Central memory CD8-positive, alpha-beta T cell (primary cell): ENCODE measurements at regions not wholly inside any gene's neighbourhood (a gene's known extent, or its start where the extent isn't known, plus 50 kb on each side); places are given as distances from the start of the nearest gene placed in this dataset.

Experiments
- ATAC-seq: fragments of 150-1000 bp; cut with Tn5 transposase; replicated peaks from 2 replicates; pipeline ENCODE4 v1.10.0; 2022; ENCODE audit warnings: mild to moderate bottlenecking, moderate FRiP score, moderate number of reproducible peaks; ENCODE audit not compliant: poor library complexity, severe bottlenecking; ENCODE audit errors: extremely low read depth
- DNase-seq, 2 donors: peaks; one replicate each; pipeline ENCODE4 v3.0.0; 2021; ENCODE audit warnings: low spot score in 2 of 2
- H3K27ac Mint-ChIP-seq: one replicate; pipeline ENCODE4 v1.8.0; 2022; ENCODE audit warnings: low read depth, mild to moderate bottlenecking, moderate library complexity, mixed read lengths
- H3K27me3 Mint-ChIP-seq: one replicate; pipeline ENCODE4 v1.8.0; 2022; ENCODE audit warnings: mixed read lengths
- H3K36me3 Mint-ChIP-seq: one replicate; pipeline ENCODE4 v1.8.0; 2022; ENCODE audit warnings: mild to moderate bottlenecking, moderate library complexity, mixed read lengths; ENCODE audit not compliant: insufficient read depth
- H3K4me1 Mint-ChIP-seq: one replicate; pipeline ENCODE4 v1.8.0; 2022; ENCODE audit warnings: mixed read lengths
- H3K4me3 Mint-ChIP-seq: one replicate; pipeline ENCODE4 v1.8.0; 2022; ENCODE audit warnings: mild to moderate bottlenecking, moderate library complexity, mixed read lengths
- H3K9me3 Mint-ChIP-seq: one replicate; pipeline ENCODE4 v1.8.0; 2022; ENCODE audit warnings: mixed read lengths

DNA sequence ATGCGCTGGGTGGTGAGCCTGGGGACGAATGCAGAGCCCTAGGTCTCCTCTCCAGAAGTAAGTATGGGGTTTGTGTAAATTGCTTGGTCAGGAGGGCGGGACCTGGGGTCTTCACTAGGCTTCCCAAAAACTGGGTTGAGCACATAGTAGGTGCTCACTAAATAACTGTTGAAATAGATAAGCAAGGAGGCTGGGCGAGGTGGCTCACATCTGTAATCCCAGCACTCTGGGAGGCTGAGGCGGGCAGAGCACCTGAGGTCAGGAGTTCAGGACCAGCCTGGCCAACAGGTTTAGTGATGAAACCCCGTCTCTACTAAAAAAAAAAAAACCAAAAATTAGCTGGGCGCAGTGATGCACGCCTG lies 163.9 kb upstream of the IER5L start:
- Mint-ChIP-seq H3K4me1 (no peaks in the 10 kb centered on the region), H3K27me3 (no peaks in the 10 kb centered on the region), H3K9me3 (no peaks in the 10 kb centered on the region), H3K36me3 (no peaks in the 10 kb centered on the region), H3K4me3 (no peak overlapping the region), H3K27ac (no peak overlapping the region)
- ATAC-seq = no peak
- no peak for DNase-seq

DNA sequence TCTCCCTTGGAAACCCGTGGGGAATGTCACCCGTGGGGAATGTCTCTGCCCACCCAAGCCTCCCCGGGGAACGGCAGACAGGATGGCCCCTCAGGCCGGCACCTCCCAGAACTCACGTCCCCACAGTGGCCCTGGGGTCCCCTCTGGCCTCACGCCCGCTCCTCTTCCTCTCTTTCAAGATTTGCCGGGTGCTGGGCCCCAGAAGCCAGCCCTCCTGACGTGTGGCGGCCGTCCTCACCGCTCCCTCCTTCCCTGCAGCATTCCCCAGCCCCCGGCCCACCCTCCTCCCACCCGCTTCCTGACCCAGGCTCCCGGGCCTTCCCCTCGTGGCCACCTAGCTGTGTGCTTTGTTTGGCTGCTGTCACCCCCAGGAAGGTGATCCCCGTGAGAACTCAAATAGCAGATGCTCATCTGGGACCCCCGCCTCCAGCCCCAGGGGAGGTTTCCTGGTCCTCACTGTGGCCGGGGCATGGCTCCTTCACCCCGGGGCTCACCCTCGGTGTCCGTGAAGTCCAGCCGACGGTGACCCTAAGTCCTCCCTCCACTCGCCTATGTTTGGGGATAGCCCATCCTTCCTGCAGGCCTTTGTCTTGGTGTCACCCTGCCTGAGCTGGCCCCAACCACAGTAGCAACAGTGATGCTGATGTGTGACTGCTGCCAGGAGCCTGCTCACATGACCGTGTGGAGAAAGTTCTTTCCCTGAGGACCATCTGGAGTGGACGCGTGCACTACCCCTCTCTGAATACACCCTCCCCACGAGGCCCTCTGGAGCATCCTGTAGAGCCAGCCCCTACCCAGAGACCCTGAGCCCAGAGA lies 163.3 kb upstream of the IER5L start:
- Mint-ChIP-seq H3K9me3 (no peaks in the 10 kb centered on the region), H3K27me3 (no peaks in the 10 kb centered on the region), H3K4me3 (no peak overlapping the region), H3K36me3 (no peaks in the 10 kb centered on the region), H3K4me1 (no peaks in the 10 kb centered on the region), H3K27ac (no peak overlapping the region)
- no peak for ATAC-seq
- DNase-seq = no peak

DNA sequence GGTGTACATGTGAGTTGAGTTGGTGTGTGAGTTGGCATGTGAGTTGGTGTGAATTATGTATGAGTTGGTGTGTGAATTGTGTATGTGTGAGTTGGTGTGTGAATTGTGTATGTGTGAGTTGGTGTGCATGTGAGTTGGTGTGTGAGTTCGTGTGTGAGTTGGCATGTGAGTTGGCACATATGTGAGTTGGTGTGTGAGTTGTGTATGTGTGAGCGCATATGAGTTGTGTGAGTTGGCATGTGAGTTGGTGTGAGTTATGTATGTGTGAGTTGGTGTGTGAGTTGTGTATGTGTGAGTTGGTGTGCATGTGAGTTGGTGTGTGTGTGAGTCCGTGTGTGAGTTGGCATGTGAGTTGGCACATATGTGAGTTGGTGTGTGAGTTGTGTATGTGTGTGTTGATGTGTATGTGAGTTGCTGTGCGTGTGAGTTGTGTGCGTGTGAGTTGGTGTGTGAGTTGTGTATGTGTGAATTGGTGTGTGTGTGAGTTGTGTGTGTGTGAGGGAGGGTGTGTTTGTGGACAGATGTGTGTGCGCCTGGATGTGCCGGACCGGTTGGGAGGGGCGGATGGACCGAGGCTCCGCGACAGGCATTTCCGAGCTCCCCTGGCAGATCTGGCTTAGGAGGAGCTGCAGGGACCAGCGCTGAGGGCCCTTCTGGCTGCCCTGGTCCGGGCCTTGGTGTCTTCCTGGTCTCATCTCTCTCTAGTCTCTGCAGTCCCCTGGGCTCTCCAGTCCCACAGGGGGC lies 162.5 kb upstream of the IER5L start:
- Mint-ChIP-seq H3K27me3 (no peaks in the 10 kb centered on the region), H3K4me3 (no peak overlapping the region), H3K4me1 (no peaks in the 10 kb centered on the region), H3K27ac (no peak overlapping the region), H3K36me3 (peaks cover 2% of the 10 kb centered on the region), H3K9me3 (no peaks in the 10 kb centered on the region)
- ATAC-seq = no peak
- no peak for DNase-seq

DNA sequence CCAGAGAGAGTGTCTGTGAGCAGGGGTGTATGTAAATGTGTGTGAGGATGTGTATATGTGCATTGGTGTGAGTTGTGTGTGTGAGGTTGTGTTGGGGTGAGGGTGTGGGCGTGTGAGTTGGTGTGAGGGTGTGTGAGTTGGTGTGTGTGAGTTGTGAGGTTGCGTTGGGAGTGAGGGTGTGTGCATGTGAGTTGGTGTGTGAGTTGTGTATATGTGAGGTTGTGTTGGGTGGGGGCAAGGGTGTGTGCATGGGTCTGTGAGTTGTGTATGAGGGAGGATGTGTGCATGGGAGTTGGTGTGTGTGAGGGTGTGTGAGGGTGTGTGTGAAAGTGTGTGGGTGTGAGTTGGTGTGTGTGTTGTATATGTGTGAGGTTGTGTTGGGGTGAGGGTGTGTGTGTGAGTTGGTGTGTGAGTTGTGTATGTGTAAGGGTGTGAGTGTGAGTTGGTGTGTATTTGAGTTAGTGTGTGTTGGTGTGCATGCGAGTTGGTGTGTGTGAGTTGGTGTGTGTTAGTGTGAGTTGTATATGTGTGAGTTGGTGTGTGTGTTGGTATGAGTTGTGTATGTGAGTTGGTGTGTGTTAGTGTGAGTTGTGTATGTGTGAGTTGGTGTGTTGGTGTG lies 161.6 kb upstream of the IER5L start:
- H3K36me3 Mint-ChIP-seq = peaks cover 2% of the 10 kb centered on the region

DNA sequence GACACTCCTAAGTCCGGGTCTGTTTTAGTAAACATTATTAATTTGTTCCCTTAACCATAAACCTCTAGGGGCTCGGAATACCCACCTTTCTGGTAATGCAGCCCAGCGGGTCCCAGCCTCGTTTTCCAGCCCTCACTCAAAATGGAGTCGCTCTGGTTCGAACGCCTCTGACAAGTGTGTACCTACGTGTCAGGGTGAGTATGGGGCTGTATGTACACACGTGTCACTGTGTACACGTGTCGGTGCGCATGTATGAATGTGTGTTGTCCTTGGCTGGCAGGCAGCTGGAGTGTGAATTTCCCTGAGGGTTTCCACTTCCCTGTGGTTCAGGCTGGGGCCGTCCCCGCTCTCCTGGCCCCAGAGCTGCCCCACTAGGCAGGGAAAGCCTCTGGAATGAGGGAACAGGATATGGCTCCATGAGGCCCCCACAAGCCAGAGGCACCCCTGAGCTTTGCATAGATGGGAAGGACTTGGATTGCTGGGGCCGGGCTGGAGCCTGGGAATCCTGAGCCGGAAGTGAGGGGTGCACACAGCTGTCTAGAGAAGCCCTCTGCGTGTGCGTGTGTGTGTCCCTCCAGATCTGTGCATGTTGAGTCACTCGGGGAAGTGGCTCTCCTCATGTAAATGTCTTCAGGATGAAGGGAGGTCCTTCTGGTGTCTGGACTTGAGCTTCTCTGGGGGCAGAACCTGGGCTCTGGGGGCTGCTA lies 160.8 kb upstream of the IER5L start:
- DNase-seq (no peak), ATAC-seq (no peak)
- Mint-ChIP-seq H3K27me3 (no peaks in the 10 kb centered on the region), H3K36me3 (peaks cover 2% of the 10 kb centered on the region), H3K27ac (no peak overlapping the region), H3K9me3 (no peaks in the 10 kb centered on the region), H3K4me3 (no peak overlapping the region), H3K4me1 (no peaks in the 10 kb centered on the region)

More for the DNA sequence above, 161.6 kb upstream of the IER5L start:
- Mint-ChIP-seq H3K9me3 (no peaks in the 10 kb centered on the region), H3K4me3 (no peak overlapping the region), H3K27ac (no peak overlapping the region), H3K27me3 (no peaks in the 10 kb centered on the region), H3K4me1 (no peaks in the 10 kb centered on the region)
- no peak for ATAC-seq
- no peak for DNase-seq

DNA sequence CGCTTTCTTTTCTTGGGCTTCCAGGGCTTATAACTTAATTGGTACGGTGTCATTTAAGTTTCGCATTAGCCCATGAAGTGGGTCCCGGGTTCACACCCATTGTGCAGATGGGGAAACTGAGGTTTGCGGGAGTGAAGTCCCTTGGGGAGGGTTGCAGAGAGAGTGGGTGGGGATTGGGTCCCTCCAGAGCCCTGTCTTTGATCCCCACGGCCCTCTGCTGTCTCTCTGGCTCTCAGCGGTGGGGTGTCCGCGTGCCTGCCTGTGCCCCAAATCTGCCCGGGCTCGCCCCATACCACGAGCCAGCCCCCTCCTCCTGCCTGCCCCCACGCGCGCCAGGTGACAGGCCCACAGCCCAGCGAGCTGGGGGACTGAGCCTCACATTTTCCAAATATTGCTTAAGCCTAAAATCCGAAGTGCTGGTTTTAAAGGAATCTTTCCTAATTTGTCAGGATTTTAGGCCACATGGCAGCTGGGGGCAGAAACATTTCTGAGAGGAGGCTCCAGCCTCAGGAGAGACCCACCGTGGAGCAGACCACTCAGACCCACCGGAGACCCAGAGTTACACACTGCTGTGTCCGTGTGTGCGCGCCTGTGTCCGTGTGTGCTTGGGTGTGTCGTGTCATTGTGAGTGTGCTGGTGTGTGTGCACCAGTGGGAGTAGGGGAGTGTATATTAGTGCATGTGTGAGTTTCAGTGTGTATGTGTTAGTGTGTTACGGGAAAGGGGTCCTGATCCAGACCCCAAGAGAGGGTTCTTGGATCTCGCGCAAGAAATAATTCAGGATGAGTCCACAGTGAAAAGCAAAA lies 159.5 kb upstream of the IER5L start:
- ATAC-seq (no peak), DNase-seq (no peak)
- Mint-ChIP-seq H3K4me3 (peak overlapping the region; percentile 68), H3K9me3 (no peaks in the 10 kb centered on the region), H3K27ac (no peak overlapping the region), H3K27me3 (no peaks in the 10 kb centered on the region), H3K4me1 (no peaks in the 10 kb centered on the region), H3K36me3 (peaks cover 2% of the 10 kb centered on the region)

DNA sequence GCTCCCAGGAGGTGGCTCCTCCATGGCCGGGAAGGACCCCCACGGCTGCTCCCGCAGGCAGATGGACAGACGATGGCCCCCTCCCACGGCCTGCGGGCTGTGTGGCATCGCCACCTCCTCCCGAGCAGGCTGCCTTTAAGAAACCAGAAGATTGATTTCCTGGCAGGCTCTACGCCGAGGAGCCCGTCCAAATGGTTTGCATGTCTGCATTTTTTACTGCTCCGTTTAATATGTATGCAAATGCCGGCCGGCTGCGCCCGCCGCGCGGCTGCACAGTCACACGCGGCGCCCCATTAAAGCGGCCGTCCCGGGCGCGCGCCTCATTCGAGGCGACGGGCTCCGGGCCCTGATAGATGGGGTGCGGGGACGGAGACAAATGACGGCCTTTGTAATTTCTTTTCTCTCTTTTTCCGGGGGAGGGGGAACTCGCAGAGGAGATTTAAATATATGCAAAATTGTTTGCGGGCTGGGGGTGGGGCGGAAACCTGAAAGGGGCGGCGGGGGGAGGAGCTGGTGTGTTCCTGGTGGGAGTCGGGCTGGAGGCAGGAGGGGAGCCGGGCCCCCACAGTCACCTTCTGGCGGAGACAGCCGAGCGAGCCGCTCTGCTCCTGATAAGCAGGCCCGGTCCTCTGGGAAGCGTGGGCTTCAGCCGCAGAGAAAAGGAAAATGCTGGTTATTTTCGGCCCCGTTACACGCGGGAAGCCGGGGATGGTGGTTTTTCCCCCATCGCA lies 158.7 kb upstream of the IER5L start:
- Mint-ChIP-seq H3K4me1 (no peaks in the 10 kb centered on the region), H3K4me3 (peak overlapping the region; percentile 68), H3K36me3 (peaks cover 2% of the 10 kb centered on the region), H3K27ac (no peak overlapping the region), H3K9me3 (no peaks in the 10 kb centered on the region), H3K27me3 (no peaks in the 10 kb centered on the region)
- DNase-seq (no peak), ATAC-seq (peak; percentile 71)

DNA sequence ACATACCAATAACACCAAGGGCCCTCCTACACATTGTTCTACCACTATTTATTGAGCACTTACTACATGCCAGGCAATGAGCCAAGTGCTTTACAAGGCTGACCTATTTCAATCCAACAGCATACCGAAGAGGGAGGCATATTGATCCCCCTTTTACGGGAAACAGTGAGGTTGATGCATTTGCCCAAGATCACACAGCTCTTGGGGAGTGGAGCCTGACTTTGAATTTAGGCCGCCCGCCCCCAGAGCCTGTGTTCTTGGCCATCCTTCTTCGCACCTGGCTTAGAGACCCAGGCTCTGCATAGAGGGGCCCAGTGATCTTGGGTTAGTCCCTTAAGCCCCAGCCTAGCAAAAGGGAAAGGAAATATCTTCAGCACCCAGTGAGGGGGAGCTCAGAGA lies 158.1 kb upstream of the IER5L start:
- Mint-ChIP-seq H3K4me1 (no peaks in the 10 kb centered on the region), H3K27ac (no peak overlapping the region), H3K27me3 (no peaks in the 10 kb centered on the region), H3K9me3 (peaks cover 3% of the 10 kb centered on the region), H3K4me3 (peak overlapping the region; percentile 68), H3K36me3 (peaks cover 2% of the 10 kb centered on the region)
- DNase-seq (no peak), ATAC-seq (no peak)

DNA sequence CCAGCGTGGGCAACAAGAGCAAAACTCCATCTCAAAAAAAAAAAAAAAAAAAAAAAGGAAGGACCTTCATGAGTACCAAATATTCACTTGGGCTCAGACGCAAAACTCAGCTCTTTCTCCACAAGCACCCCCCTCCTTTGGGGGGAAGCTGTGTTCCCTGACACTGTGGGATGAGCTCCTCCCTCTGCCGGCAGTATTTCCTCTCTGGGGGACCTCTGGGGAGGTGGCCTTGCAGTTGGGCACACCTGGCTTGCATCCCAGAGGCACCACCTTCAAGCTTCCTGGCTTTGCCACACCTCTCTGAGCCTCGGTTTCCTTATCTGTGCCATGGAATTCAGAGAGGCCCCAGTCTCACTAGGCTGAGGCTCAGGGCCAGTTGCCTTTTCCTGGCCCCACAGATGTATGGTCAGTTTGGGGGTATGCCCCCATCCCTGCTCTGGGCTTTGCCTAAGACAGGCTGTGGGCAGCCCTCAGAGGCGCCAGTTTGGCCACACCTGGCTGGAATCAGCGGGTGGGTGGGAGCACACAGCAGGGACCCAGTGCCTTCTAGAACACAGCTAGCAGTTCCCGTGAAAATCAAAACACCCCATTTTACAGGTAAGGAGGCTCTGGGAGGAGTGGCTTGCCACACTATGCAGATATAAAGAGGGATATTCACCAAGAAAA lies 157.5 kb upstream of the IER5L start:
- no peaks in the 10 kb centered on the region for H3K27me3 Mint-ChIP-seq
- peak overlapping the region; percentile 68 for H3K4me3 Mint-ChIP-seq
- peaks cover 9% of the 10 kb centered on the region for H3K9me3 Mint-ChIP-seq
- H3K27ac Mint-ChIP-seq = no peak overlapping the region
- H3K36me3 Mint-ChIP-seq = peaks cover 2% of the 10 kb centered on the region
- no peaks in the 10 kb centered on the region for H3K4me1 Mint-ChIP-seq
- no peak for DNase-seq
- no peak for ATAC-seq

DNA sequence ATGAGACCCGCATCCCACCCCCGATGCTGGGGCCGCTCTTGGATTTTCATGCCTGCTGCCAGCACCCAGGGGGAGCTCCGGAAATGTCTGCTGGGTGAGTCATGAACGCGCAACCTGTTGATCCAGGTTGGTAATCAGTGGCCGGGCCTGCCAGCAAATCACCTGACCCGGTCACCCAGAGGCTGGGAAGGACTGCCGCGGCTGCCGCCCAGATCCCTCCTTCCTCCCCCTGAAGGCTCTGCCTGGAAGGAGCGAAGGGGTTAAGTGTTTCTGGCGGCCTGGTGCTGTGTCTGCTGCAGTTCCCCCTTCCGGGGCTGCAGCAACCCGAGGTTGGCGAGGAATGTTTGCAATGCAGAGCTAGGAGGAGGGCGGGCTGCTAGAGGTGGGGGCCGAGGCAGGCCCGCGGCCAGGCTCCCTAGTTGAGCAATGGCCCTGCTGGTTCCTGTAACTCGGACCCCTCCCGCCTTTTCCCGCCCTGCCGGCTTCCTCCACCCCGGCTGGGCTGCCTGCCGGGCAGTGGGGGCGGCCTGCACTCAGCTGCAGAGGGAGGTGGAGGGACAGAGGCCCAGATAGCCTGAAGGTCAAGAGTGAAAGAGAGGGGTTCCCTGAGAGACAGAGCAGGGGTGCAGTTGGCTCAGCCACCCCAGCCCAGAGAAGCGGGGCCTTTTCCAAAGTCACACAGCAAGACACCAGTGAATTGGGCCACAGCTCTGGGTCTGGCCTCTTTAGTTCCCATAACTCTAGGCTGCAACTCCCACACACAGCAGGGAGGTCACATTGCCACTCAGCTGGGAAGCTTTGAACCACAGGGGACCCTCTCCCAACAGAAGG lies 156.3 kb upstream of the IER5L start:
- Mint-ChIP-seq H3K4me3 (peak overlapping the region; percentile 32), H3K9me3 (peaks cover 9% of the 10 kb centered on the region), H3K27me3 (no peaks in the 10 kb centered on the region), H3K4me1 (no peaks in the 10 kb centered on the region), H3K36me3 (peaks cover 2% of the 10 kb centered on the region), H3K27ac (peak overlapping the region; percentile 8)
- DNase-seq (no peak), ATAC-seq (no peak)
